Stimulated activated CD8-positive, alpha-beta memory T cell treated with anti-CD3 and anti-CD28 coated beads, Interleukin-15, amount 100 ng/mL, for 24 hours (primary cell): ENCODE measurements at regions not wholly inside any gene's neighbourhood (a gene's known extent, or its start where the extent isn't known, plus 50 kb on each side); places are given as distances from the start of the nearest gene placed in this dataset.
"Not testable (repeated sequence)": the region's sequence is repeated elsewhere in the genome, so short reads cannot be mapped to it uniquely, and the experiment has no call there.

Experiments
- DNase-seq: peaks from one replicate; pipeline ENCODE4 v3.0.0-alpha.2; 2020; ENCODE audit warnings: low read depth

DNA sequence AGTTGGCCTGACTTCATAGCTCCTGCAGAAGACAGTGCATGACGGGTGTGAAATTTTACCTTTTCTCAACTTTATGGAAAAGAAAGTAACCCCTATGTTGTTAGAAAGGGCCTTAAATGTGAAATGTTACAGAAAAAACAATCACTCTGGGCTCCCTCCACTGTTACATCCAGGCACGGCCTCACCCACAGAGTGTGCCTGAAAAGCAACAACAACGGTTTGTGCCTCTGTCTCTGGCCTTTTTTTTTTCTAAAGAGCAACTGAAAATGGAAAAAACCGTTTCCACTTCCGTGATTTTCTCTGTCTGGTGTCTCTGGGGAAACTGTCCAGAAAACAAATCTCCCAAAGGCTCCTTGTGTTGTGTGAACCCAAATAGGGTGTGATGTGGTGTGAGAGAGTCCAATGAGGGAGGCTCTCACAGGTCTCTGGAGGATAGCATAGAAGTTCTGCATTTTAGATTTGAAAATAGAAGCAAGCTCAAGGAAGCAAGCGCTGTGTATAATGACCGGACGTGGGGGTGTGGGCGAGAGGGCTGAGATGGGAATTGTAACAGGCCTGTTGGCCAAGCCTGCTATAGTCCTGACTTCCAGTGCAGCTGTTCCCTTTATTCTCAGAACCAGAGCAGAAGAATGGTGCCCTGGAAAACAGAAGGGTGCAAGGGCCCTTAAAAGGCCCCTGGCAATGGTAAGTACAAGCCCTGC lies 221.8 kb upstream of the TUT7 start:
- no peak for DNase-seq

DNA sequence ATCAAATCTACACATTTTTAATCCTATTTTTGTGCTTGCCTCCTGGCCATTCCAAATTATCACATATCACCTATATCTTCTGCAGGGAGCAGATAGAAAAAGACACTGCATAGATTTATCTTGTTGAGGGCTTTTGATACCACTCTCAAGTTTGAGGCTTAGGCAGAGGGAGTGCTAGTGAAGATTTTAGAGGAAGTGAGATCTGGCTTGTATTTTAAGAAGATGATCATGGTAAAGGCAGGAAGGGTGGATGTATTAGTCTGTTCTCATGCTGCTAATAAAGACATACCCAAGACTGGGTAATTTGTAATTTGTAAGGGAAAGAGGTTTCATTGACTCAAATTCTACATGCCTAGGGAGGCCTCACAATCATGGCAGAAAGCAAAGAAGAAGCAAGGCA lies 220.9 kb upstream of the TUT7 start:
- no peak for DNase-seq

DNA sequence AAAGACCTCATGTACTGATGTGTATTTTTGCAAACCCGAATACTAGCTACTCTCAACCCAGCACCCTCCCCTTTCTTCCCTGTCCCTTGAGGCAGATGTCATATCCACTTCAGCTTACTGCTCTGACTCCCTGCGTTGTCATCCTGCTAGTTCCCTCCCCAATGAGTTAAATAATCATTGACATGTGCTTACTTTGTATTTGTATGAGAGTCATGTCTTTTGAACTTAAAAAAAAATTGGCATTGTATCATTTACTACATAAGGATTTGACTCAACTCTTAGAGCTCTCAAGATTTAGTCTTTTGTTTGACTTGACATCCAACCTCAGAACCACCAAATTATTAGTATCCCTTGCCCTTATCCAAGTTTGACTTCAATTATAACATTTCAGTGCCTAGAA lies 219.7 kb upstream of the TUT7 start:
- no peak for DNase-seq

DNA sequence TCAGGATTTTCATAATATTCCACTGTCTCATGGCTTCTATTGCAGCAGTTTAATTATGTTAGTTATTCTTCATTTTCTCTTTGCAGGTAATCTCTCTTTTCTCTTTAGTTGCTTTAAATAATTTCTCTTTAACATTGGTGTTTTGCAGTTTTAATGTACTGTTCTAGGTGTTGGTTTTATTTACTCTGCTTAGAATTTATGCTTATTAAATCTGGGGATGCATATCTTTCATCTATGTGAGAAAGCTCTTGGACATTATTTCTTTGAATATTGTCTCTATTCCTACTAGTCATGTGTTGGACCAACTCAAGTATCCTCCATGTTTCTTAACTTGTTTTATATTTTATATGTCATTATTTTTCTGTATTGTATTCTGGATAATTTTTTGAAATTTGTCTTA lies 218.7 kb upstream of the TUT7 start:
- DNase-seq: no peak

DNA sequence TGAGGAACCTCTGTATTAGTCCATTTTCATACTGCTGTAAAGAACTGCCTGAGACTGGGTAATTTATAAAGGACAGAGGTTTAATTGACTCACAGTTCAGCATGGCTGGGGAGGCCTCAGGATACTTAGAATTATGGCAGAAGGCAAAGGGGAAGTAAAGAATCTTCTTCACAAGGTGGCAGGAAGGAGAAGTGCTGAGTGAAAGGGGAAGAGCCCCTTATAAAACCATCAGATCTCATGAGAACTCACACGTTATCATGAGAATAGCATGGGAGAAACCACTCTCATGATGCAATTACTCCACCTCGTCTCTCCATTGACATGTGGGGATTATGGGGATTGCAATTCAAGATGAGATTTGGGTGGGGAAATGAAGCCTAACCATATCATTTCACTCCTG lies 211.4 kb upstream of the TUT7 start:
- not testable (repeated sequence) for DNase-seq

DNA sequence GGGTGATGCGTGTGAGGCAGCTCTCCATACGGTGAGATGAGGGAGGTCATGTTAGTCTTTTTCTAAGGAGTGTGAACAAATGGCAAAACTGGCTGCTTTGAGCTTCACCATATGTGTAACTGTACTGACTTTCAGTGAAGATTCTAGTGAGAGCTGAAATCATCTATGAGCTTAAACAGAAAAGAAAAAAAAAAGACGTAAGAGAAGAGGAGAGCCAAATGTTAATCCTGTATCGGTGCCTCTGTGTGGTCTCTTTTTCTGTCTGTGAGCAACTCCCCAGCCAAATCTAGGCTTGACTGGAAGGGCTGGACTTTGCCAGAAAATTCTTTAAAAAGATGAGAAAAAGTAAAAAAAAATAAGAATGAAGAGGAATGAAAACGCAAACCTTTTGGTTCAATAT lies 209.7 kb upstream of the TUT7 start:
- no peak for DNase-seq

DNA sequence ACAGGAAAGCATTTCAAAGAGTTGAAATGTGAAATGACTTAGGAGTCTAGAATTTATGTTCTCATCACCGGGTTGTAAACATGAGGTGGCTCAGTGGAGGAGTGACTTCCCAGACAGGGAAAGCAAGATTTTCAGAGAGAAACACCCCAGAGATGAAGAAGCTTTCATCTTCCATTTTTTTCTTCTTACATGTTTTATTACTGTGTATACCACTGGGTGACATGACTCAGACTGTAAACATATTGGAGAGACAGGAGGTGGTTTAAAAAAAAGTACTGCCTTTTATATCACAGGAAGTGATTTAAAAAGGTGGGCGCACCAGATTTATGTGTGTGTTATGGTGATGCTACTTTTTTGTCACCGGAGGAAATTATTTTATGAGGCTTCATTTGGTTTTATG lies 209.1 kb upstream of the TUT7 start:
- no peak for DNase-seq

DNA sequence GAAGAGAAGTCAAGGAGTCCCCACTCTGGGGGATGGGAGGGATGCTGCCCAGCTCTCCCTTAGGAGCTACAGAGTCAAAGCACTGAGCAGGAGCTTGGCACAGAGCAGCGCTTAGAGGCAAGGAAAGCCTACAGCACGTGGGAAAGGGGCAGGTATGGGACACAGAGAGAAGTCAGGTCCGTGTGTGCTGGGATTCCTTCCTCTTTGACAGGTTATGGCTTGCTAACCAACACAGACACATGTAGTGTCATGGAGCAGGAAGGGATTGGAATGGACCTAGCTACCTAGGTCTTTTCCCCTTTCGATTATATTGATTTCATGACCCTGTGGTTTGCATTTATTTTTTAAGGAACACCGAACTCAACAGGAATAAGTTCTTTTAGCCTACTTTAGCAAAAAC lies 208.5 kb upstream of the TUT7 start:
- DNase-seq: no peak

DNA sequence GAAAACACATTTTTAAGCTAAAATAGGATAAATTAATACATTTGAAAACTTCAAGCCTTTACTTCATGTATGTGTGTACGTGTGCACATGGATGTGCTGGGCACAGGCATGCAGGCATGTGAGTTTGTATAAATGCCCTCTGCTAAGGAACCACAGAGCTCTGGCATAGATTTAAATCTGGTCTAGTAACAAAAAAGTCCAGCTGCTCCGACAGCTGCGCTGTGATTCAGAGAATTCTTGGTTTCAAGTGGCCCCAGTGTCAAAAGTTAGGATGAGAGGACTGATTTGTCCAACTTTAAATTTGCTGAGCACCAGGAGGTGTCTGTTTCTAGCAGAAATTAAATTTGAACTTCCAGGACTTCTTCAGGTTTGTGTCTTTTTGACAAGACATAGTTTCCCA lies 203.7 kb upstream of the TUT7 start:
- no peak for DNase-seq

DNA sequence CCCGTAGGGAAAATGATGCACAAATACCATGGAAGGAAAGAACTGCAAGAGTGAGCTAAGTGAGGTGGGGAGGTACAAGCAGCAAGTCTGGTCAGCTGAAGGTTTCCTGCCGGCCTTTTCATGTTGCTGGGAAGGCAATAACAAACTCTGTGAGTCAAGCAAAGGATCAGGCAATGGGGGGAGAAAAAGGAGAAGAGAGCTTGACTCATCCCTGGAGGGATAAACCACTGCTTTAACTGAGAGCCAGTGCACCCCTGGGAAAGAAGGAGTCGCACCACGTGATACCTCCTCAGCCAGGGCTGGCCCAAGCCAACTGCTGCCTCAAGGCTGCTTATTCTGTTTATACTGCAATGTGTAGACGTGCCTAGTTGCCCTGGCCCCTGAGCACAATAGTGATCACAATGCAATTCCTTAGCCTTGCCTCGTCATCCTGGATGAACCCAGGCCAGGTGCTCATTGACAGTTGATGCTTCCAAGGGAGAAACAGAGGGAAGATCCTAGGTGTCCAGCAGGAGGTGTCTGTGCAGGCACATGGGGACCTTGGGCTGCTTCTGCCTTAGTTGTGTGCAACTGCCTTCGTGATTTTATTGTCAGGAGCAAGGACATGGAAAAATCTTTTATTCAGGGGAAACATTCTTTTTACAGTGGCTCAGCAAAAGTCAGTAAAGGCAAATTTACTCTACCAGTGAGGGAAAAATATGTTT lies 203.0 kb upstream of the TUT7 start:
- no peak for DNase-seq

DNA sequence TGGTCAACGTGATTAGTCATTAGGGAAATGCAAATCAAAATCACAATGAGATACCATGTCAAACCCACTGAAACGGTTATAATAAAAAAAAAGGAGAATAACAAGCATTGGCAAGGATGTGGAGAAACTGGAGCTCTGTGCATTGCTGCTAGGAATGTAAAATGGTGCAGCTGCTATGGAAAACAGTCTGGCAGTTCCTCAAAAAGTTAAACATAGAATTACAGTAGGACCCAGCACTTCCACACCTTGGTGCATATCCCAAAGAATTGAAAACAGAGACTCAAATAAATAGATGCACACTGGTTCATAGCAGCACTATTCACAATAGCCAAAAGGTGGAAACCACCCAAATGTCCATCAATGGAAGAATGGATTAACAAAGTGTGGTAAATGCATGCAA lies 201.5 kb upstream of the TUT7 start:
- DNase-seq: no peak

DNA sequence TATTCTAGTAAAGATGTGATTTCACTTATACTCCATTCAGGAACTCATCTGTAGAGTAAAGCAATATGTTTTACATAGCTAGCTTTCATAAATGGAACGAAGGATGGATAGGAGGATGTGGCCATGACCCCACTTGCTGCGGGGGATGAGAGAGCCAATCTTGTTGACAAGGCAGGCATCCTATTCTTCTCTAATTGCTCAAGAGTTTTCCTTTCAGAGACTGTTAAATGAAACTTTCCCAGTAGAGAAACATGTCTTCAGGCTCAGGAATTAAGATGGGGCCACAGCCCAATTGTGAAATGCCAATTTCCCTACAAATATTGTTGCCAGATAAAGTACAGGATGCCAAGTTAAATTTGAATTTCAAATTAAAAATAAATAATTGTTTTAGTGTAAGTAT lies 196.2 kb upstream of the TUT7 start:
- no peak for DNase-seq

DNA sequence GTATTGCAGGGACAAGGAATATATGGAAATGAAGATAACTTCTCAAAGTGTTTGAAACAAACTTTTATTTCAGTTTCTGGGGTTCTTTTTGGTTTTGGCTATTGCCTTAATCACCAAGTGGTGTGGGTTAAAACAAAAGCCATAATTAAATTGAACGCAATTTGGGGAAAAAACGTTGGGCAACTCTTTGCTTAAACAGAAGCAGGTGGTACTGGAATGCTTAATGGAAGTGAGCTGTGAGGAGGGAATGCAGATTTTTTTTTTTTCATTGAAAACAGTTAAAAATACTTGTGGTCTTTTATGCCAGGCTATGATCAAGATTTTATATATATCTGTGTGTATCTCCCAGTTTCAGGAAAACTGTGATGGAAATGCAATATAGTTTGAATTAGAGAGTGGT lies 195.7 kb upstream of the TUT7 start:
- no peak for DNase-seq

DNA sequence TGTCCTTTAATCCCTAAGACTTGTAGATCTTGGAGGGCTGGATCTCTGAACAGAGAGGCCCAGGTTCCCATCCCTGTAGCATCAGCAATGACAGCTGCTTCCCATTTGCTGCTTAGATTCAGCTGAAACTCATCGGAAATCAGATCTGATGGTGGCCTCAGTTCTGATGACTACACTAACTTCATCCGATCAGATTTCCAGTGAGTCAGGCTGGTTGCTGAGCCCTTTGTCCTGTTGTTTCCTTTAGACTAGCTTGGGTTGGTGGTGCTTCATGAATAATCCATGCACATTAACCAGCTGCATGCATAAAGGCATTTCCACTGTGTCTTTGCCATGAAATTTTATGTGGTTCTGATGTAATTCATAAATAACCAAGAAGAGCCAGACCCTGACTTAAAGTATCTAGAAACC lies 195.2 kb upstream of the TUT7 start:
- no peak for DNase-seq

DNA sequence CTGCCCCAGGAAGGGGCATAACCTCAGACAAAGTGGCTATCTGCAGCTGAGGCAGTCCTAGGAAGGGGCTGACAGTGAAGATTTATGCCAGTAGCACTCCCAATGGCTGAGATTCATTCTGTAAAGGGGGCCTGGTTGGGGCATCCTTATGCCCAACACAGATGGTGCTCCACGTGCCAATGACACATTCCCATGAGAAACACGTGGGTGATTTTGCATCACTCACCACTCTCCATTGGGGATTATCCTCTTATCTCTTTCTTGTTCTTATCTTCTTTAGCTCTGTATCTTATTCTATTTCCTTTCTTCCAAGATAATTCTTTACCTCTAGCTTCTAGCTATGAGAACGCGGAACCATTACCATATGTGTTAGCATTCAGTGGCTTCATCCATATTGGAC lies 194.0 kb upstream of the TUT7 start:
- no peak for DNase-seq

DNA sequence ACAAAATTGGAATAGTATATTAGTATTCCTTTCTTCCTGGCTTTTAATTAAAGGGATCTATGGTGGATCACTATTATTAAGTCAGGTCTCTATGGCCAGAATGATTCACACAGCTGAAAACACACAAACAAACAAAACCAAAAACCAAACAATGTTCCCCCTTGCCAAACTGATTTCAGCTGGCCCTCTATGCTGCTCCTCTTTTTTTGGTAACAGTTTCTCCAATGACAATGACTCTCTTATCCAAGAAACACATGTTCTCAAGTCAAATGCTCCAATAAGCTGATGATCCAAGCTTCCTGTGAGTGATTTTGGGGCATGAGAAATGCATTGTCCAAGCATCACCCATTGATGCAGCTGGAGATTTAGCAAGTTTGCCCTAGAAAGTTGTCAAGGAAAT lies 193.4 kb upstream of the TUT7 start:
- DNase-seq: no peak

DNA sequence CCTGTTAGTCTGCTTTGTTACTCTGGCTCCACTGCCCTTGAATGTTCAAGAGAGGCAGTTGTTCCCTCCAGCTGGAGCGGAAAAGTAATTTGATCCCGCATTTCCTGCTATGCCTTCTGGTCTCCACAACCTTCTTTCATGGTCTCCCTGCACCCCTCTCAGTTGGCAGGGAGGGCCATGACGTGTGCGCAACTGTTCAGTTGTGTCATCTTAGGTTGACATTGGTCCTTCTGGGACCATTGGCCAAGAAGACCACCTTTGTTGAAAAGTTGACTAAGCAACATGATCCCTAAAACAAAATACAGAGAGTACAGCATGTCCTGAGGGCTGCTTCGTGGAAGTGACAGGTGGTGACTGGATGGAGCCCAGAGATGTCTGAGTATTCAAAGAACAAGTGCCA lies 192.5 kb upstream of the TUT7 start:
- DNase-seq: no peak

DNA sequence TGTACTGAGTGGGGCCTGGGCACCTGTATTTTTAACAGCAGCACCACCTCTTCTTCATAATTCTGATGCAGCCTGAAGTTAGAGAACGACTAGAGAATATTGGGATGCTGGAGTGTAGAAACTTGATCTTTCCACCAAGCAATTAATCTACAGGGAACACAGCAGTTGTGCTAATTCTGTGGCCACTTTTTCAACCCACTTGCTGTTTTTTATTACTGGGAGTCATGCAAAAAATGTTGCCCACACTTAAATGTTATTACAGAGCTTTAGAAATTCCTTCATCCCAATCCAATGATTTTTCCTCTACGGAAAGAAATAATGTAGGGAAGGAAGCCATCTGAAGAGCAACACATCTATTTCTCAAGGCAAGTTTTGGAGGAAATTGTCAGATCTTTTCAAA lies 190.9 kb upstream of the TUT7 start:
- no peak for DNase-seq

DNA sequence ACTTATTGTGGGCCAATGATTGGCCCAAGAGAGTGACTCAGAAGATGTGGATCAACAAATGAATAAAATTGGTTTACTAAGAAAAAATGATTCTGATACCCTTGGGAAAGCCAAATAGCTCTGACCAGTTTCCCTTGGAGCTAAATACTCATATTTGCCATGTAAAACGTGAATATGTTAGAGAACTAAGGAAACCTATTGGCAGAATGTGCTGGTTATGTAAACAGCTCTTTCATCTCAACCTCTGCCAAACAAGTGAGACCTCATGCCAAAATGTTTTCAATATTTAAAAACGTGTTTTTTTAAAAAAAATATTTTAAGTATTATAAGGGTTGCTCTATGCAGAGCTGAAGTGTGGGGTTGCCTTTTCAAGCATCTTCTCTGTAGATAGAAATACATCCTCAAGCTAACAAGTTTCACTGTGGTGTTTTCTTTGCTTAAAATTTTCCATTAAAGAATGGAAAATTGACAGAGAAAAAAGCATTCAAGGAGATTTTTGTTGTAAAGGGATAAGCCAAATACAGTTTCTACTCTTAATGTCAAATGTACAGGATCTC lies 186.9 kb upstream of the TUT7 start:
- no peak for DNase-seq

DNA sequence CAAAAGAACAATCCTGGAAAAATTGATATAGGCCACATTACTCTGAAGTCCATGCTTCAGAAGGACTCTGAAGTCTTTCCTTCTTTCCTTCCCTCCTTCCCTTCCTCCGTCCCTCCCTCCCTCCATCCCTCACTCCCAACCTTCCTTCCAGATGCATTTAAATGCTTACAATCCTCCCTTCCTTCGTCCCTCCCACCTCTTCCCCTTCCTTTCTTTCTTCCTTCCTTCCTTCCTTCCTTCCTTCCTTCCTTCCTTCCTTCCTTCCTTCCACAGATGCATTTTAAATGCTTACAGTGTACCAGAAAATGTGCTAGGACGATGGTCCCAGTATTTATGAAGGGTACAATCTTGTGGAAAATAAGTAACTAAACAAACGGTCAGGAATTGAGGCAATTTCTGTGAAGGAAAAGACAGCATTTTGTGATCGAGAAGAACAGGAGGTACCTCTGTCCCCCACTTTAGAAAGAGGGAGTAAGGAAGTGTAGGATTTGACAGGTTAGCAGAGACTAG lies 181.3 kb upstream of the TUT7 start:
- no peak for DNase-seq

DNA sequence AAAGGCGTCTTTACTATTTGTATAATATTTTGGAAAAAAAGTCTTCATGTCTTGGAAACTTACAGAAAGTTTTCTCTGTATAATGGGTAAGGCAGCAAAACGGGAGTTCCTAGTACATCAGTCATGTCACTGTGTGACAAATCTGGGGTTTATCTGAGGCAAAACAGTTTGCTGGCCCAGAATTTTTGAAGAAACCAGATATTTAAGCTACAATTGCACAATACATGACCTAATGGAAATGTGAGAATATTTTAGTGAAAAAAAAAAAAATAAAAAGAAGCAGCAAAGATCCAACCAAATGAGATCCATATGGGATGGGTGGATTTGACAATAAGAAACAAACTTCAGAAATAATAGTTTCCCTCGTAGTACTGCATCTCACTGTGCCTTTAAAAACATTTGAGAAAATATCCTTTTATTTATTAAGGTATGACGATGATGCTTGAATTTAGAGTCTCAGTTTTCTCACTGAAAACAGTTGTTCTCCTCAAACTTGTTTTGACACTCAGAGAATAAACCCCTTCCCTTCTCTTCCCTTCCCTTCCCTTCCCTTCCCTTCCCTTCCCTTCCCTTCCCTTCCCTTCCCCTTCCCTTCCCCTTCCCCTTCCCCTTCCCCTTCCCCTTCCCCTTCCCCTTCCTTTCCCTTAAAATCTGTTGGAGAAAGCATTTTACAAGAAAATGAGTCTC lies 180.5 kb upstream of the TUT7 start:
- no peak for DNase-seq

DNA sequence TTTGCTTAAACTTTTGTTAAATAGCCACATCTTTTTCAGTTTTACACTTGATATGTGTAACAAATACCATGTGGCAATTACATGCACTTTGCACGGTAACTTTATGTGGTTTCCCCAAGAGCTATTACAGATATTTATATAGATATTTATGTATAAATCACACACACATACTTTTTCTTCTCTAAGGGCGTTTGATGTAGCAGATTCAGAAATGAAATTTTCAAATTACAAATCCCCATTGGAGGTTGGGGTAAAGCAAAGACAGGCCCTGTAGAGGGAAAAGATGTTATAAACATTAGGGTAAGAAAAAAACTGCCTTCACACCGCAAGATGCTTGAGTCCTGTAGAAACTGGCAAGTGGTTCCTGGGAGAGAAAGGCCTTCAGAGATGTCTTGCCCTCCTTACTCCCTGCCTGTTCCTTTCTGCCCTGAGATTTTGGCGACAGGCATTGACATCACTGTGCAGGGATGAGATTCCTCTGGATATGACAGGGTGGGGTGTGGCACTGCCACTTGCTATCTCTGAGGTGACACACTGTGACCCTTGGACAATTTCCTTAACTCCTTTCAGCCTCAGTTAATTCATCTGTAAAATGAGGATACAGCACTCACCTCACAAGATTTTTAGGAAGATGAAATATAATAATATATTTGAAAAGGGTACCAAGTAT lies 177.9 kb upstream of the TUT7 start:
- DNase-seq: no peak
